HepG2 (cell line): ENCODE measurements at regions not wholly inside any gene's neighbourhood (a gene's known extent, or its start where the extent isn't known, plus 50 kb on each side); places are given as distances from the start of the nearest gene placed in this dataset.
A peak's percentile ranks its signal among the peaks of the same experiment; 100 is the strongest.
"Not testable (repeated sequence)": the region's sequence is repeated elsewhere in the genome, so short reads cannot be mapped to it uniquely, and the experiment has no call there.

Source experiments
- ATAC-seq: fragments of 200-7000 bp; cut with Tn5 transposase; 3 replicates; pipeline ENCODE4 v1.9.1; 2020; ENCODE audit warnings: mild to moderate bottlenecking, moderate library complexity
- BruUV-seq: library from RNA; stranded (reverse); fragments of 400-500 nt; replicated peaks from 2 replicates; lab custom pipeline; 2021; lab: Mats Ljungman, UMichigan
- CTCF ChIA-PET: fragments of 300-600 bp; formaldehyde crosslinking; extraction: SDS; loops from one replicate; lab custom pipeline; 2021; ENCODE audit warnings: low total read pairs, inconsistent platforms, low intra/inter-chr PET ratio; lab: Yijun Ruan, JAX
- POLR2A ChIA-PET: fragments of 350-600 bp; sonication (Branson Sonifier 250); formaldehyde crosslinking; loops from one replicate; lab custom pipeline; 2020; ENCODE audit warnings: antibody characterized with exemption, inconsistent platforms; lab: Yijun Ruan, JAX
- DNase-seq: peaks from one replicate; pipeline ENCODE4 v3.0.0-alpha.2; 2015; ENCODE audit warnings: low spot score
- FAIRE-seq: peaks from 3 replicates; lab custom pipeline; 2011; peaks lifted over from hg19 to GRCh38; lab: Jason Lieb, UNC
- H2AFZ ChIP-seq: one replicate; pipeline ENCODE4 v1.6.1; 2011; ENCODE audit warnings: low read length, inconsistent platforms
- H3K27ac ChIP-seq: fragments of 300-600 bp; 3 replicates; pipeline ENCODE4 v1.8.0; 2011; ENCODE audit warnings: mixed run types, mild to moderate bottlenecking, mixed read lengths, low read length, inconsistent platforms; ENCODE audit not compliant: insufficient read depth; ENCODE audit errors: extremely low read length
- H3K27me3 ChIP-seq, 2 experiments: fragments of 200-600 bp in 1 of 2; 2 replicates in 1 of 2; 3 replicates in 1 of 2; pipeline versions ENCODE4 v1.6.0 to v1.8.0; 2011; ENCODE audit warnings: low read length in 2 of 2, mild to moderate bottlenecking in 2 of 2, moderate library complexity in 2 of 2, inconsistent platforms in 1 of 2; ENCODE audit not compliant: insufficient read depth in 2 of 2, control insufficient read depth in 1 of 2
- H3K36me3 ChIP-seq, 2 experiments: fragments of 200-600 bp in 1 of 2; replicated peaks in 1 of 2; 2 replicates in 1 of 2; 3 replicates in 1 of 2; pipeline versions ENCODE4 v1.5.1 to v1.8.0; 2011; ENCODE audit warnings: low read length in 2 of 2, inconsistent platforms in 1 of 2; ENCODE audit not compliant: insufficient read depth in 2 of 2, control insufficient read depth in 1 of 2
- H3K4me1 ChIP-seq: 2 replicates; pipeline ENCODE4 v1.5.1; 2012; ENCODE audit warnings: low read length, inconsistent platforms; ENCODE audit not compliant: insufficient read depth
- H3K4me2 ChIP-seq: 2 replicates; pipeline ENCODE4 v1.6.0; 2011; ENCODE audit warnings: low read depth, low read length, inconsistent platforms
- H3K4me3 ChIP-seq, 3 experiments: fragments of 200-600 bp in 1 of 3; sonication (generic), shearing (Covaris generic) in 1 of 3; replicated peaks in 1 of 3; 2 replicates each; pipeline ENCODE4 v1.5.1; 2011 to 2016; ENCODE audit warnings: low read length in 3 of 3, inconsistent platforms in 2 of 3, low read depth in 2 of 3, mild to moderate bottlenecking in 2 of 3, control low read depth in 1 of 3, mixed read lengths in 1 of 3; ENCODE audit not compliant: insufficient read depth in 1 of 3
- H3K79me2 ChIP-seq: one replicate; pipeline ENCODE4 v1.6.1; 2011; ENCODE audit warnings: low read length, inconsistent platforms; ENCODE audit not compliant: insufficient read depth
- H3K9ac ChIP-seq: 2 replicates; pipeline ENCODE4 v1.6.0; 2011; ENCODE audit warnings: mild to moderate bottlenecking, low read depth, low read length, inconsistent platforms; ENCODE audit not compliant: insufficient read depth
- H3K9me3 ChIP-seq: 2 replicates; pipeline ENCODE4 v1.5.1; 2012; ENCODE audit warnings: mild to moderate bottlenecking, low read length
- H4K20me1 ChIP-seq: 2 replicates; pipeline ENCODE4 v1.6.0; 2011; ENCODE audit warnings: inconsistent platforms, mild to moderate bottlenecking, low read length, moderate library complexity; ENCODE audit not compliant: insufficient read depth
- CBX2 ChIP-seq, 2 experiments: fragments of 200-600 bp in 1 of 2; sonication (generic); formaldehyde crosslinking in 1 of 2; IDR thresholded peaks; 2 replicates each; pipeline versions ENCODE4 v1.7.0 to v1.8.1; 2018 to 2022; ENCODE audit warnings: low read depth in 2 of 2, low read length in 1 of 2, mild to moderate bottlenecking in 1 of 2, missing genetic modification reagents in 1 of 2
- CREB1 ChIP-seq, 2 experiments: fragments of 450-650 bp in 1 of 2; IDR thresholded peaks; 2 replicates each; pipeline ENCODE4 v1.6.1; 2016 to 2017; ENCODE audit warnings: control low read depth in 1 of 2, mild to moderate bottlenecking in 1 of 2, missing compliant biosample characterization in 1 of 2, missing genetic modification characterization in 1 of 2
- ZBTB42 ChIP-seq: sonication (generic); formaldehyde crosslinking; IDR thresholded peaks from 2 replicates; pipeline ENCODE4 v1.5.0; 2020; ENCODE audit warnings: mild to moderate bottlenecking, missing genetic modification reagents
- ZNF382 ChIP-seq: sonication (generic); formaldehyde crosslinking; IDR thresholded peaks from 2 replicates; pipeline ENCODE4 v1.5.0; 2020; ENCODE audit warnings: missing genetic modification reagents, mild to moderate bottlenecking, borderline replicate concordance
- ZNF839 ChIP-seq: sonication (generic); formaldehyde crosslinking; IDR thresholded peaks from 2 replicates; pipeline ENCODE4 v1.4.0; 2020; ENCODE audit warnings: missing genetic modification reagents, mild to moderate bottlenecking, borderline replicate concordance
- WGBS: methylation state at CpG from one replicate; pipeline ENCODE4 v1.1.6; 2017; ENCODE audit warnings: low lambda C conversion rate; 5-methylcytosine and 5-hydroxymethylcytosine counted together
- in situ Hi-C: cut with HindIII; loops from 2 replicates; pipeline ENCODE4 v1.10.0; 2017; ENCODE audit warnings: low pct_unique_long_range_greater_than_20kb; ENCODE audit not compliant: extremely low pct_ligation_motif_present
- intact Hi-C: fragments of 100-400 bp; cut with micrococcal nuclease; formaldehyde crosslinking; loops from one replicate; pipeline ENCODE4 v1.10.0; 2022; ENCODE audit not compliant: unreplicated experiment
- TF ChIP-seq, protein P1 (sequence below): sonication (generic); formaldehyde crosslinking; IDR thresholded peaks from 2 replicates; pipeline ENCODE4 v1.4.0; 2020; ENCODE audit warnings: missing genetic modification reagents

DNA sequence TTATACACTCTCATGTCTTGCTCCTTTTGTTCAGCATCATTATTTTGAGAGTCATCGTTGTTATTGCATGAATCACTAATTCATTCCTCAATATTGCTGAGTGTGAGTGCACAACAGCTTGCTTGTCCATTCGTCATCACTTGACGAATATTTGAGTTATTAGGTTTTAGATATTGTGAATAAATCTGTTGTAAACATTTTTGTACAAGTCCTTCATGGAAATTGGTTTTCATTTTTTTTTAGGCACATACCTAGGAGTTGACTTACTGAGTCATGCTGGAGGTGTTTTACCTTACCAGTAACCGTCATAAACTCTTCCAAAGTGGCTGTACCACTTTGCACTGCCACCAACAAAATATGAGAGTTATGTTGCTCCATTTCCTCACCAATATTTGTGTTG is 84.2 kb upstream of the NCK2 start:
- no peak overlapping the region for H3K4me2 ChIP-seq
- no peaks in the 10 kb centered on the region for H3K4me1 ChIP-seq
- DNase-seq = no peak
- peaks cover 7% of the 10 kb centered on the region; the same call in 1 of the 2 replicates for H3K9me3 ChIP-seq
- in situ Hi-C loops = no loop called here
- no peak for TF ChIP-seq ZBTB42 (CRISPR knock-in tag)
- no peak for TF ChIP-seq CBX2 (IDR thresholded peaks at IDR 0.05; ENCODE audit: low read depth, low read length)
- no peak for TF ChIP-seq CBX2 (CRISPR knock-in tag; IDR thresholded peaks at IDR 0.05; ENCODE audit: low read depth)
- TF ChIP-seq CREB1 (IDR thresholded peaks at IDR 0.05) = peak; percentile 51; the same call in 1 of the 2 replicates
- no peak for TF ChIP-seq CREB1 (CRISPR knock-in tag; IDR thresholded peaks at IDR 0.05)
- TF ChIP-seq, protein P1, sequence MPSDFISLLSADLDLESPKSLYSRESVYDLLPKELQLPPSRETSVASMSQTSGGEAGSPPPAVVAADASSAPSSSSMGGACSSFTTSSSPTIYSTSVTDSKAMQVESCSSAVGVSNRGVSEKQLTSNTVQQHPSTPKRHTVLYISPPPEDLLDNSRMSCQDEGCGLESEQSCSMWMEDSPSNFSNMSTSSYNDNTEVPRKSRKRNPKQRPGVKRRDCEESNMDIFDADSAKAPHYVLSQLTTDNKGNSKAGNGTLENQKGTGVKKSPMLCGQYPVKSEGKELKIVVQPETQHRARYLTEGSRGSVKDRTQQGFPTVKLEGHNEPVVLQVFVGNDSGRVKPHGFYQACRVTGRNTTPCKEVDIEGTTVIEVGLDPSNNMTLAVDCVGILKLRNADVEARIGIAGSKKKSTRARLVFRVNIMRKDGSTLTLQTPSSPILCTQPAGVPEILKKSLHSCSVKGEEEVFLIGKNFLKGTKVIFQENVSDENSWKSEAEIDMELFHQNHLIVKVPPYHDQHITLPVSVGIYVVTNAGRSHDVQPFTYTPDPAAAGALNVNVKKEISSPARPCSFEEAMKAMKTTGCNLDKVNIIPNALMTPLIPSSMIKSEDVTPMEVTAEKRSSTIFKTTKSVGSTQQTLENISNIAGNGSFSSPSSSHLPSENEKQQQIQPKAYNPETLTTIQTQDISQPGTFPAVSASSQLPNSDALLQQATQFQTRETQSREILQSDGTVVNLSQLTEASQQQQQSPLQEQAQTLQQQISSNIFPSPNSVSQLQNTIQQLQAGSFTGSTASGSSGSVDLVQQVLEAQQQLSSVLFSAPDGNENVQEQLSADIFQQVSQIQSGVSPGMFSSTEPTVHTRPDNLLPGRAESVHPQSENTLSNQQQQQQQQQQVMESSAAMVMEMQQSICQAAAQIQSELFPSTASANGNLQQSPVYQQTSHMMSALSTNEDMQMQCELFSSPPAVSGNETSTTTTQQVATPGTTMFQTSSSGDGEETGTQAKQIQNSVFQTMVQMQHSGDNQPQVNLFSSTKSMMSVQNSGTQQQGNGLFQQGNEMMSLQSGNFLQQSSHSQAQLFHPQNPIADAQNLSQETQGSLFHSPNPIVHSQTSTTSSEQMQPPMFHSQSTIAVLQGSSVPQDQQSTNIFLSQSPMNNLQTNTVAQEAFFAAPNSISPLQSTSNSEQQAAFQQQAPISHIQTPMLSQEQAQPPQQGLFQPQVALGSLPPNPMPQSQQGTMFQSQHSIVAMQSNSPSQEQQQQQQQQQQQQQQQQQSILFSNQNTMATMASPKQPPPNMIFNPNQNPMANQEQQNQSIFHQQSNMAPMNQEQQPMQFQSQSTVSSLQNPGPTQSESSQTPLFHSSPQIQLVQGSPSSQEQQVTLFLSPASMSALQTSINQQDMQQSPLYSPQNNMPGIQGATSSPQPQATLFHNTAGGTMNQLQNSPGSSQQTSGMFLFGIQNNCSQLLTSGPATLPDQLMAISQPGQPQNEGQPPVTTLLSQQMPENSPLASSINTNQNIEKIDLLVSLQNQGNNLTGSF (CRISPR knock-in tag) = no peak
- no peak for TF ChIP-seq ZNF382 (CRISPR knock-in tag)
- TF ChIP-seq ZNF839 (CRISPR knock-in tag) = no peak
- H3K9ac ChIP-seq = no peak overlapping the region
- intact Hi-C loops = no loop called here
- no peak overlapping the region for H3K4me3 ChIP-seq
- 21% methylated on average over 4 of the region's 4 CpGs for WGBS
- H2AFZ ChIP-seq = no peak overlapping the region
- no peaks in the 10 kb centered on the region for H3K27me3 ChIP-seq
- CTCF ChIA-PET = no interaction called here
- POLR2A ChIA-PET = no interaction called here
- no peaks in the 10 kb centered on the region; the same call in 1 of the 2 replicates for H4K20me1 ChIP-seq
- no TSS peak for BruUV-seq
- no peaks in the 10 kb centered on the region for H3K36me3 ChIP-seq
- no peak for ATAC-seq
- H3K27ac ChIP-seq = no peak overlapping the region
- FAIRE-seq = no peak
- H3K79me2 ChIP-seq = no peaks in the 10 kb centered on the region

DNA sequence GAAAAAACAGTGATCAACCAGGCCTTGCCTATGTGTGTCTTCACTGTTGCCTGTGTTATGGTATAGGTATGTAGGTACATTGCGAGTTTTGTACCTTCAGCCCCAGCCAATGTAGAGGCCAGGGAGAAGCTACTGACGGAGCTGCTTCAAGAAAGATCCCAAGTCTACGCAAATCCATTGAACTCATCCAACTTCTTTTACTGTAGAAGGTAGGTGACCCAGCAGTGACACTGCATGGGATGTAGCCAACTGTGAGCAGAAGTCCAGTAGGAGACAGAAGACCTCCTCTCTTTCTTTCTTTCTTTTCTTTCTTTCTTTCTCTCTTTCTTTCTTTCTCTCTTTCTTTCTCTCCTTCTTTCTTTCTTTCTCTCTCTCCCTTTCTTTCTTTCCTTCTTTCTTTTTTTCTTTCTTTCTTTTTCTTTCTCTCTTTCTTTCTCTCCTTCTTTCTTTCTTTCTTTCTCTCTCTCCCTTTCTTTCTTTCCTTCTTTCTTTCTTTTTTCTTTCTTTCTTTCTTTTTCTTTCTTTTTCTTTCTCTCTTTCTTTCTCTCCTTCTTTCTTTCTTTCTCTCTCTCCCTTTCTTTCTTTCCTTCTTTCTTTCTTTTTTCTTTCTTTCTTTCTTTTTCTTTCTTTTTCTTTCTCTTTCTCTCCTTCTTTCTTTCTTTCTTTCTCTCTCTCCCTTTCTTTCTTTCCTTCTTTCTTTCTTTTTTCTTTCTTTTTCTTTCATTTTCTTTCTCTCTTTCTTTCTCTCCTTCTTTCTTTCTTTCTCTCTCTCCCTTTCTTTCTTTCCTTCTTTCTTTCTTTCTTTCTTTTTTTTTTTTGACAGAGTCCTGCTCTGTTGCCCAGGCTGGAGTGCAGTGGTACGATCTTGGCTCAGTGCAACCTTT is 88.7 kb upstream of the NCK2 start:
- BruUV-seq, H3K9ac ChIP-seq, CTCF ChIA-PET, H3K4me2 ChIP-seq, H3K79me2 ChIP-seq, POLR2A ChIA-PET, H3K4me1 ChIP-seq, H3K4me3 ChIP-seq, intact Hi-C loops, H3K9me3 ChIP-seq, H2AFZ ChIP-seq, H4K20me1 ChIP-seq, FAIRE-seq, H3K27ac ChIP-seq, ATAC-seq, H3K36me3 ChIP-seq, in situ Hi-C loops, DNase-seq: not testable (repeated sequence)
- WGBS = 70% methylated on average over 4 of the region's 4 CpGs
- H3K27me3 ChIP-seq = peaks cover 0 to 11% of the 10 kb centered on the region in 2 experiments; a peak in 2 of 5 replicates
